DMS53 treated with DMSO at 0.1 percent for 48 hours (cell line): ENCODE measurements at regions not wholly inside any gene's neighbourhood (a gene's known extent, or its start where the extent isn't known, plus 50 kb on each side); places are given as distances from the start of the nearest gene placed in this dataset.

ENCODE experiments used
- DNase-seq: peaks from one replicate; lab custom pipeline; 2025; ENCODE audit not compliant: unreplicated experiment; lab: John Stamatoyannopoulos, UW

GRCh38 chr16:14337303-14338191 is 266.4 kb downstream of the MRTFB start:
- no peak for DNase-seq

GRCh38 chr16:14335297-14335696 is 264.2 kb downstream of the MRTFB start:
- DNase-seq: no peak

DNA sequence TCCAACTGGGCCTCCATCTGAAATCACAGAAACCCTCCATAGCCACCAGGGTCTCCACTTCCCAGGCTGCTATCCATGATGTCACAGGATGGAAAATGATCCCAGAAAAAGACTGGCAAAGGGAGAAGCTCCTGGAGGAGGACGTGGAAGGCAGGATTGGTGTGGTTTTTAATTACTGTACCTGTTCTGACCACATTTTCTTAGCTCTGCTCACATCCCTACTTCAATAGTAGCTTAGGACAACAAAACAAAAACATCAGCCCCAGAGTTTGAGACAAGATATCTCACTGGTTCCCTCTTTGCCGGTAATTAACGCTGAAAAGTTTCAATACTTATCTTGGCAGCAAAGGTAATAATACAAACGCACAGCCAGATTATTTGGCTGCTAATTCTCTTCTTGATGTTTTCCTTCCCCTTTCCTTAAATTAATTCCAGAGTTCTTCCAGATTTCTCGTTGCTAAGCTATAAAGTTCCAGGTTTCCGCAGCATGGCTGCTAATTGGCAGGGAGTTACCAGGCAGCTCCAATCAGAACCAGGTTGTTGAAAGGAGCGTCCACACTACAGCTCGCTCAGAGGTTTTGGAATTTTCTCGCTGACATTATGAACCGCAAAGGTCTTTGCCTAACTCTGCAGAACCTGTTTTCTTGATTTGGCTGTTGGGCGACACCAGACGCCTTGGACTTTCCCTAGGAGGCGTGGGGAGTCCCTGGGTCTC is 263.4 kb downstream of the MRTFB start:
- DNase-seq: no peak

DNA sequence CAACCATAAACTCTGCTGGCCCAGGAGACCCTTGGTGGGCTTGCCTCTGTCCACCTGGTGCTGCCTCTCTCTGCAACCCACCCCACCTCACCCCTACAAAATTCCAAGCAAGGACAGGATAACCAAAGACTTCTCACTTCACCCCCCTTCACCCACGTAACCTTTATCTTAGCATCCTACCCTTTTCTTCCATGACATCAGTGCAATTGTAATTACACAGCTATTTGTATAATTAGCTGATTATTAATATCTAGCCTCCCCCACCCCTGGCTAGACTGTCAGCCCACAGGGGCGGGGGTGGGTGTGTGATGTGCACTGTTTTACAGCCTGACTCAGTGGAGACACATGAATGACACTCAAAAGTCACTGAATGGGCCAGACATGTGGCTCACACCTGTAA is 262.2 kb downstream of the MRTFB start:
- no peak for DNase-seq

DNA sequence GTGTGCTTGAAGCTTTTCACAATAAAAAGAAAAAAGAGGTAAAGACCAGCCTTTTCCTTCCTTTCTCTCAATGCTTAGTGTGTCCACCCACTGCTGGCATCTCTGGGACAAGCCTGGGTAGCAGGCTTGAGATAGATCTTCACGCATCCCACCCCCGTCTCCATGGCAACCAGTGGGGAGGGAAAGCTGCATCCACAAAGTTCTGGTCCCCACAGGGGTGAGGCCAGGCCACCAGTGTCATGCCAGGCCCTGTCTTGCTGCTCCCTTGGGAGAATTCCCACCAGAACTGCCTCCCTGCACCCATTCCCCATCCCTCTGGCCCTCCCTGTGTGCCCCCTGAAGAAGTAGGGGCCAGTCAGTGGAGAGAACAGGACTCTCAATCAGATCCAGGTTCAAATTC is 259.9 kb downstream of the MRTFB start:
- no peak for DNase-seq

- DNase-seq: no peak
These were observed 258.7 kb downstream of the MRTFB start for GRCh38 chr16:14329727-14330350.

DNA sequence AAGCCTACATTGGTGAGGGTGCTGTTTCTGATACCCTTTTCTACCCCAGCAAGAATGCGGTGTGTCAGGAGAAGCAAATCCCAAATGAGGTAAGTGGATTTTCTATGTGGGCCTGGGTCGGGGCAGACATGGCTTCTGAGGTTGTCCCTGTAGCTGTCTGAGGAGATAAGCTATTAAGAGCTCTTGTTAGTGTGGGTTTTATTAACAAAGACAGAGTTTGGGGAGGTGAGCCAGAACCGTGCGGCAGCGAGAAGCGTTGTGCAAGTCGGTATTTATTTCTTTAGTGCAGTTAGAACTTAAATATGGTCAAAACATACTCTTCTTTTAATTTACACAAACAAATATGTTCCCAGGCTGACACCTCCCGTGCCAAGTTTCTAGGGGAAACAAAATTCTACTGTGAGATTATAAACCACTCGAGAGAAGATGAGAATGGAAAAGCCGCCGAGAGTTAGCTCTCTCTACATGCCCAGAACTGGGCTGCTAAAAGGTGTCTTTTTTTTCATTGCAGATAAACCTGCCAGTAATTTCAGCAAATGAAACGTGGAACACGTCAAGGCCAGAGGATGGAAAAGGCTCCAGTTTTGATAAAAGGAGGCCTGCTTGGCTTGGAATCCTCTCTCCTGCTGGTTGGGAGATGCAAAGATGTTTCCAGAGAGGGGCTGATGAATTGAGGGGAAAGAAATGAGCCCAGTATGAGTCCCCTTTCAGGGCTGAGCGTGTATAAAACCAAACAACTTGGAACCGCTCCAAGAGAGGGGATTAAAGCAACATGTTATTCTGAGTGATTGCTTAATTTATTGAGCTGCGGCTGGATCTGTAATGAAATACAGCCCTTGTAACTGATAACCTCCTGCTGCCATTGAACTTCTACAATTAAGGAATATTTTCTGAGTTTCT is 254.6 kb downstream of the MRTFB start:
- DNase-seq: no peak

- no peak for DNase-seq
These were observed 253.5 kb downstream of the MRTFB start for GRCh38 chr16:14324581-14324980.

GRCh38 chr16:14322186-14322585 is 251.1 kb downstream of the MRTFB start:
- no peak for DNase-seq

DNA sequence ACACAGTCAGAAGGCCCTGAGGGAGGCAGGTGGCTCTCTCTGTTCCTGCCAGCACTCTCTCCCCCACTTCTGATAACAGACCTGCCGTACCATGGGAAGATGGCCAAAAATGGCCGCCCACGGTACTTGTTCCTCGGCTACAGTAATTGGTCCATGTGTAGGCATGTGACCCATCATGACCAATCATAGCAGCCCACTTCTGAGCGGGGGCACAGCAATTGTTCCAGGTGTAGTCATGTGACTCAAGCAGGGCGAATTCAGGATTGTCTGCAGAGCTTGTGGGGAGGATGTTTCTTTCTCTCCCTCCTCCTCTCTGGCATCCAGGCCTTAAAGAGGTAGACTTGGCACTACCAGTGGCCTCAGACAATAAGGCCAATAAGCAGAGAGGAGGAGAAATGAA is 250.4 kb downstream of the MRTFB start:
- DNase-seq: no peak

DNA sequence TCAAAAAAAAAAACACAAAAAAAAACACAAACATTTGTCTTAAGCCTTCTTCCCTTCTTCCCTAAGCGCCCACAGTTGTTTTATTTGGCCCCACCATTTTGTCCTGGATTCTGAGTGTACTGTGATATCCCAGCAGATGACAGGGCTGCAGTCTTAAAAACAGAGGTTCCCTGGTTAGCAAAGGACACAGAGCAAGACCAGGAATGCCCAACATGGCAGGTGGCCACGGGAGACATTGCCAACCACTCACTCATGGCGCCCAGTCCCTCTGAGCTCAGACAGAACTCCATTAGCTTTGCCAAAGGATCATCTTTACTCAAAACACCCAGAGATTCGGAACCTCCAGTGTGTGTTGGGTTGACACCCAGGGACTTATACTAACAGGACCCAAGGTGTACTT is 249.3 kb downstream of the MRTFB start:
- no peak for DNase-seq
